Neuronal stem cell (in vitro differentiated cells): ENCODE measurements at regions not wholly inside any gene's neighbourhood (a gene's known extent, or its start where the extent isn't known, plus 50 kb on each side); places are given as distances from the start of the nearest gene placed in this dataset.

Experiments used
- DNase-seq: peaks from one replicate; pipeline ENCODE4 v3.0.0-alpha.2; 2013; ENCODE audit warnings: low spot score
- H2AFZ ChIP-seq: one replicate; pipeline ENCODE4 v1.6.1; 2013; ENCODE audit warnings: mild to moderate bottlenecking, low read length, inconsistent platforms
- H2AK5ac ChIP-seq: 2 replicates; pipeline ENCODE4 v1.6.1; 2013; ENCODE audit warnings: low read depth, mild to moderate bottlenecking, inconsistent platforms, low read length, moderate library complexity, mixed read lengths
- H2BK120ac ChIP-seq: 2 replicates; pipeline ENCODE4 v1.6.1; 2013; ENCODE audit warnings: low read depth, mild to moderate bottlenecking, inconsistent platforms, low read length, moderate library complexity, mixed read lengths
- H2BK12ac ChIP-seq: one replicate; pipeline ENCODE4 v1.6.1; 2013; ENCODE audit warnings: low read length, inconsistent platforms
- H2BK15ac ChIP-seq: 2 replicates; pipeline ENCODE4 v1.6.1; 2013; ENCODE audit warnings: mild to moderate bottlenecking, low read length, inconsistent platforms, mixed read lengths
- H2BK5ac ChIP-seq: one replicate; pipeline ENCODE4 v1.6.1; 2013; ENCODE audit warnings: inconsistent platforms, mild to moderate bottlenecking, low read length, moderate library complexity
- H3K14ac ChIP-seq: one replicate; pipeline ENCODE4 v1.6.1; 2013; ENCODE audit warnings: low read length, inconsistent platforms
- H3K18ac ChIP-seq: 2 replicates; pipeline ENCODE4 v1.6.1; 2013; ENCODE audit warnings: low read length, inconsistent platforms
- H3K23ac ChIP-seq: 2 replicates; pipeline ENCODE4 v1.6.1; 2013; ENCODE audit warnings: low read depth, mild to moderate bottlenecking, mixed read lengths, low read length, inconsistent platforms; ENCODE audit not compliant: poor library complexity
- H3K27ac ChIP-seq: replicated peaks from 3 replicates; pipeline ENCODE4 v1.5.1; 2013; ENCODE audit warnings: low read length, inconsistent platforms
- H3K27me3 ChIP-seq, 3 experiments: 2 replicates each; pipeline ENCODE4 v1.6.1; 2013; ENCODE audit warnings: low read length in 3 of 3, mild to moderate bottlenecking in 2 of 3, inconsistent platforms in 1 of 3, low read depth in 1 of 3, mixed read lengths in 1 of 3, moderate library complexity in 1 of 3; ENCODE audit not compliant: control insufficient read depth in 3 of 3, insufficient read depth in 3 of 3
- H3K36me3 ChIP-seq, 2 donors: replicated peaks in 1 of 2; 2 replicates each; pipeline ENCODE4 v1.6.1; 2013; ENCODE audit warnings: low read length in 2 of 2; ENCODE audit not compliant: control insufficient read depth in 2 of 2, insufficient read depth in 2 of 2
- H3K4ac ChIP-seq: 2 replicates; pipeline ENCODE4 v1.6.1; 2013; ENCODE audit warnings: inconsistent platforms, mild to moderate bottlenecking, low read length, moderate library complexity
- H3K4me1 ChIP-seq, 2 donors: 1 replicate in 1 of 2; 2 replicates in 1 of 2; pipeline ENCODE4 v1.6.1; 2013; ENCODE audit warnings: low read length in 2 of 2, low read depth in 1 of 2; ENCODE audit not compliant: control insufficient read depth in 2 of 2, insufficient read depth in 1 of 2
- H3K4me2 ChIP-seq: one replicate; pipeline ENCODE4 v1.6.1; 2013; ENCODE audit warnings: mild to moderate bottlenecking, low read length, inconsistent platforms; ENCODE audit not compliant: insufficient read depth, poor library complexity, severe bottlenecking
- H3K4me3 ChIP-seq, 2 donors: 2 replicates each; pipeline ENCODE4 v1.5.1; 2013; ENCODE audit warnings: low read length in 2 of 2, mild to moderate bottlenecking in 2 of 2, inconsistent platforms in 1 of 2, moderate library complexity in 1 of 2
- H3K79me1 ChIP-seq: one replicate; pipeline ENCODE4 v1.6.1; 2013; ENCODE audit warnings: low read depth, mild to moderate bottlenecking, inconsistent platforms, low read length, moderate library complexity
- H3K9ac ChIP-seq: one replicate; pipeline ENCODE4 v1.6.1; 2013; ENCODE audit warnings: mild to moderate bottlenecking, low read depth, low read length, inconsistent platforms; ENCODE audit not compliant: poor library complexity
- H3K9me3 ChIP-seq, 2 donors: replicated peaks in 1 of 2; 2 replicates each; pipeline versions ENCODE3 to v1.6.1; 2013; ENCODE audit warnings: low read length in 2 of 2, mild to moderate bottlenecking in 2 of 2, inconsistent platforms in 1 of 2, low read depth in 1 of 2, mixed read lengths in 1 of 2, moderate library complexity in 1 of 2; ENCODE audit not compliant: control insufficient read depth in 2 of 2, insufficient read depth in 1 of 2
- H4K8ac ChIP-seq: one replicate; pipeline ENCODE4 v1.6.1; 2013; ENCODE audit warnings: low read depth, mild to moderate bottlenecking, inconsistent platforms, low read length, moderate library complexity
- H4K91ac ChIP-seq: one replicate; pipeline ENCODE4 v1.6.1; 2013; ENCODE audit warnings: low read length, low read depth, mild to moderate bottlenecking, inconsistent platforms; ENCODE audit not compliant: poor library complexity
- WGBS, 2 donors: extraction: QIAGEN DNeasy Blood & Tissue Kit; methylation state at CpG; one replicate each; pipeline ENCODE4 v1.1.7; 2013; ENCODE audit warnings: missing lambda C conversion rate in 2 of 2, mixed read lengths in 1 of 2; ENCODE audit not compliant: insufficient read length in 2 of 2, insufficient replicate concordance in 1 of 2; ENCODE audit errors: extremely low coverage in 2 of 2; 5-methylcytosine and 5-hydroxymethylcytosine counted together

DNA sequence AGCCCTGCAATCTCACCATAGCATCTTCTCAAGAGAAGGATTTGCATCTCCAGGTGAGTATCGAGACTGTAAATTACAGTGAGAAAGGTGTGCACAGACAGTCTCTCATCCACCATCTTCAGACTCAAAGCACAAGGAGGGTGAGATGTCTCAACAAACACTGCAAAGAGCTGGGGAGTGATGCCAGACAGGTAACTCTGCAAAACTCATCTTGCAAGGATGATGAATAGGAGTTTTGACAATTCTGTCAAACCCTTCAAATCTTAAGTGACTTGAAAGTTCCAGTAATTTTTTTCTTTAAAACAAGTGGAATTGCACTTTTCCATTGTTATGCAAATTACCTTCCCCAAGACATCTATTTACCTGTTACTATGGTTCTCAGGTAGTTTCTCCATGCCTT is 277.2 kb upstream of the VCX3A start:
- no peak overlapping the region for H4K8ac ChIP-seq
- H2BK120ac ChIP-seq: no peak overlapping the region
- no peaks in the 10 kb centered on the region for H3K4me1 ChIP-seq
- no peak overlapping the region for H2BK15ac ChIP-seq
- no CpG with 5 or more reads among the region's 1 CpG for WGBS, 2 donors
- H3K4me3 ChIP-seq: no peak overlapping the region
- no peak overlapping the region for H2AK5ac ChIP-seq
- H3K79me1 ChIP-seq: no peaks in the 10 kb centered on the region
- no peak overlapping the region for H3K4ac ChIP-seq
- H3K23ac ChIP-seq: no peak overlapping the region
- no peaks in the 10 kb centered on the region for H3K9me3 ChIP-seq
- no peak overlapping the region for H3K18ac ChIP-seq
- H2BK5ac ChIP-seq: no peak overlapping the region
- H4K91ac ChIP-seq: no peak overlapping the region
- DNase-seq: no peak
- no peak overlapping the region for H2AFZ ChIP-seq
- no peak overlapping the region for H3K9ac ChIP-seq
- H3K36me3 ChIP-seq: no peaks in the 10 kb centered on the region
- H3K14ac ChIP-seq: no peak overlapping the region
- no peak overlapping the region for H3K4me2 ChIP-seq
- H3K27me3 ChIP-seq: no peaks in the 10 kb centered on the region
- H3K27ac ChIP-seq: no peak overlapping the region
- H2BK12ac ChIP-seq: no peak overlapping the region

DNA sequence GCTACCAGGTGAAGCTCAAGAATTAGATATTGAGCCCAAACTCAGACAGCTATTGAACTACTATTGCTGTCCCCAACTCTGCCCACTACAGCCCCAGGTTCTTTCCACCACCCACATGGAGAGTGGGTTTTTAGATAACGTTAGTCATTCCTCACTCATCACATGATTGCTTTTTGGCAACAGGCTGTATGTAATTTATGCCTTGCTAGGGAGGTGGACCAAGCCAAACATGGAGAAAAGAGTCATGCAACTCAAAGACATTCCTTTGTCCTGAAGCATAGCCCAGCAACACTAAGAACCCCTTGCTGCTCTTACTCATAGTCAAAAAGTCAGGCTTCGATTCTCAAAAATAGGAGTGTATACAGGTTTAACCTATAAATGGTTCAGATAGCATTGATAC is 275.9 kb upstream of the VCX3A start:
- Histone ChIP-seq H2BK120ac (no peak overlapping the region), H3K36me3 (no peaks in the 10 kb centered on the region), H3K27me3 (no peaks in the 10 kb centered on the region), H3K4ac (no peak overlapping the region), H2BK12ac (no peak overlapping the region), H3K9ac (no peak overlapping the region), H3K4me3 (no peak overlapping the region), H4K91ac (no peak overlapping the region), H3K79me1 (no peaks in the 10 kb centered on the region), H3K4me1 (no peaks in the 10 kb centered on the region), H3K4me2 (no peak overlapping the region), H2AFZ (no peak overlapping the region), H3K14ac (no peak overlapping the region), H2AK5ac (no peak overlapping the region), H3K23ac (no peak overlapping the region), H2BK5ac (no peak overlapping the region), H3K18ac (no peak overlapping the region), H2BK15ac (no peak overlapping the region), H4K8ac (no peak overlapping the region), H3K9me3 (no peaks in the 10 kb centered on the region), H3K27ac (no peak overlapping the region)
- no CpG with 5 or more reads among the region's 2 CpGs for WGBS, 2 donors
- no peak for DNase-seq

DNA sequence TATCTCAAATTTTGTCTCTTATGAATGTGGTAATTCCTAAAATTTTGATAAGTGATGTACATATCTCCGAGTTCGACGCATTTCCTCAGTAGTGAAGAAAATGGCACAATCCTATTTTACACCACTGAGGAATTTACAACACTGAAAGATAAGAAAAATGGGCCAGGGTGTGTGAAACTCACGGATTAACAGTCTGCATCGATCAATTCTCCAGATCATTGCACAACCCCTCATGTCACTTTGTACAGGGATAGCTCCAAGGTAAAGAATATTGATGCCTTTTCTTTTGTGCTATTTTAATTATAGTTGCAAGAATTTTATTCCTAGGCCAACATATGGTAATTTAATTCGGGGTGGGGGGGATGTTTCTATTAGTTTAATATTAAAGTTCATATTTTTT is 268.7 kb upstream of the VCX3A start:
- no peak overlapping the region for H3K27ac ChIP-seq
- H3K4ac ChIP-seq: no peak overlapping the region
- no peak overlapping the region for H2BK15ac ChIP-seq
- no peak overlapping the region for H3K23ac ChIP-seq
- H4K91ac ChIP-seq: no peak overlapping the region
- no peak overlapping the region for H2BK5ac ChIP-seq
- no peaks in the 10 kb centered on the region for H3K79me1 ChIP-seq
- H3K4me3 ChIP-seq: no peak overlapping the region
- no peak overlapping the region for H3K9ac ChIP-seq
- WGBS, 2 donors: no CpG with 5 or more reads among the region's 6 CpGs
- no peak overlapping the region for H2AFZ ChIP-seq
- H3K27me3 ChIP-seq: no peaks in the 10 kb centered on the region
- no peaks in the 10 kb centered on the region for H3K36me3 ChIP-seq
- H3K9me3 ChIP-seq: no peaks in the 10 kb centered on the region
- H3K4me1 ChIP-seq: peaks cover 0 to 2% of the 10 kb centered on the region in 2 donors
- no peak overlapping the region for H2BK120ac ChIP-seq
- H2BK12ac ChIP-seq: no peak overlapping the region
- no peak overlapping the region for H2AK5ac ChIP-seq
- no peak for DNase-seq
- H3K14ac ChIP-seq: no peak overlapping the region
- H4K8ac ChIP-seq: no peak overlapping the region
- no peak overlapping the region for H3K4me2 ChIP-seq
- no peak overlapping the region for H3K18ac ChIP-seq

DNA sequence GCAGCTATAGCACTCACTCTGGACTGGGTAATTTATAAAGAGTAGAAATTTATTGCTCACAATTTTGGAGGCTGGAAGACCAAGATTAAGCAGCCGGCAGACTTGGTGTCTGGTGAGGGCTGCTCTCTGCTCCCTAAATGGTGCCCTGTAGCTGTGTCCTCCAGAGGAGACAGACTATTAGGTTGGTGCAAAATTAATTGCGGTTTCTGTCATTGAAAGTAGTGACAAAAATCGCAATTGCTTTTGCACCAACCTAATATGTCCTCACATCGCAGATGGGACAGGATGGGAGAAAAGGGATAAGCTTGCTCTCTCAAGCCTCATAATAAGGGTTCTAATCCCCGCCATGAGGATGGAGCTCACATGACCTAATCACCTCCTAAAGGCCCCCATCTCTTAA is 258.1 kb upstream of the VCX3A start:
- Histone ChIP-seq H3K9me3 (no peaks in the 10 kb centered on the region), H3K4me2 (no peak overlapping the region), H3K27ac (no peak overlapping the region), H3K36me3 (no peaks in the 10 kb centered on the region), H2BK15ac (no peak overlapping the region), H3K79me1 (no peaks in the 10 kb centered on the region), H3K4me1 (no peaks in the 10 kb centered on the region), H3K23ac (no peak overlapping the region), H2BK5ac (no peak overlapping the region), H3K14ac (no peak overlapping the region), H2BK12ac (no peak overlapping the region), H3K4me3 (no peak overlapping the region), H4K8ac (no peak overlapping the region), H2AFZ (no peak overlapping the region), H3K4ac (no peak overlapping the region), H3K27me3 (no peaks in the 10 kb centered on the region), H3K9ac (no peak overlapping the region), H2AK5ac (no peak overlapping the region), H4K91ac (no peak overlapping the region), H3K18ac (no peak overlapping the region), H2BK120ac (no peak overlapping the region)
- no CpG with 5 or more reads among the region's 5 CpGs for WGBS, 2 donors
- no peak for DNase-seq
